GM23338 (cell line): ENCODE measurements at regions not wholly inside any gene's neighbourhood (a gene's known extent, or its start where the extent isn't known, plus 50 kb on each side); places are given as distances from the start of the nearest gene placed in this dataset.

ENCODE experiments used
- ATAC-seq: fragments of 200-7000 bp; cut with Tn5 transposase; 3 replicates; pipeline ENCODE4 v1.9.1; 2020
- DNase-seq: peaks from one replicate; pipeline ENCODE4 v3.0.0-alpha.2; 2015; ENCODE audit warnings: low spot score
- H2AFZ ChIP-seq: fragments of 200-600 bp; sonication (generic); 2 replicates; pipeline ENCODE4 v1.8.0; 2016; ENCODE audit warnings: antibody characterized with exemption, mild to moderate bottlenecking, moderate library complexity
- H3F3A ChIP-seq: fragments of 200-600 bp; sonication (generic); replicated peaks from 2 replicates; pipeline ENCODE4 v1.8.0; 2017; ENCODE audit warnings: antibody characterized with exemption, mixed run types, low read depth
- H3K27ac ChIP-seq: fragments of 200-600 bp; sonication (generic); 2 replicates; pipeline ENCODE4 v1.6.1; 2016; ENCODE audit warnings: low read depth
- H3K27me3 ChIP-seq: fragments of 200-600 bp; sonication (generic); 2 replicates; pipeline ENCODE4 v1.8.0; 2016; ENCODE audit warnings: mild to moderate bottlenecking, mixed run types, moderate library complexity; ENCODE audit not compliant: insufficient read depth
- H3K36me3 ChIP-seq: fragments of 200-600 bp; sonication (generic); 2 replicates; pipeline ENCODE4 v1.8.0; 2016; ENCODE audit warnings: mild to moderate bottlenecking; ENCODE audit not compliant: insufficient read depth
- H3K4me1 ChIP-seq: fragments of 200-600 bp; sonication (generic); 2 replicates; pipeline ENCODE4 v1.8.0; 2016; ENCODE audit warnings: mild to moderate bottlenecking, moderate library complexity; ENCODE audit not compliant: insufficient read depth
- H3K4me2 ChIP-seq: fragments of 200-600 bp; sonication (generic); 2 replicates; pipeline ENCODE4 v1.7.1; 2017; ENCODE audit warnings: mixed run types
- H3K4me3 ChIP-seq: fragments of 200-600 bp; sonication (generic); 2 replicates; pipeline ENCODE4 v1.6.1; 2016; ENCODE audit warnings: mixed run types
- H3K79me2 ChIP-seq: fragments of 200-600 bp; sonication (generic); replicated peaks from 2 replicates; pipeline ENCODE4 v1.8.0; 2017; ENCODE audit warnings: mild to moderate bottlenecking; ENCODE audit not compliant: insufficient read depth
- H3K9me2 ChIP-seq: fragments of 200-600 bp; sonication (generic); 2 replicates; pipeline ENCODE4 v1.8.0; 2017; ENCODE audit not compliant: insufficient read depth
- H4K20me1 ChIP-seq: fragments of 200-600 bp; sonication (generic); replicated peaks from 2 replicates; pipeline ENCODE4 v1.8.0; 2017; ENCODE audit warnings: mild to moderate bottlenecking; ENCODE audit not compliant: insufficient read depth
- H3K27ac Mint-ChIP-seq: 2 replicates; pipeline ENCODE4 v1.8.0; 2020; ENCODE audit warnings: inconsistent platforms, mild to moderate bottlenecking, moderate library complexity, mixed read lengths
- H3K27me3 Mint-ChIP-seq: 3 replicates; pipeline ENCODE4 v1.8.0; 2022; ENCODE audit warnings: low read depth, mild to moderate bottlenecking, moderate library complexity, mixed read lengths, inconsistent platforms; ENCODE audit not compliant: insufficient read depth, poor library complexity
- H3K36me3 Mint-ChIP-seq: 3 replicates; pipeline ENCODE4 v1.8.0; 2021; ENCODE audit warnings: low read depth, mild to moderate bottlenecking, inconsistent platforms, moderate library complexity, mixed read lengths
- H3K4me1 Mint-ChIP-seq: 3 replicates; pipeline ENCODE4 v1.8.0; 2020; ENCODE audit warnings: mild to moderate bottlenecking, inconsistent platforms, mixed read lengths
- H3K4me3 Mint-ChIP-seq: 3 replicates; pipeline ENCODE4 v1.8.0; 2021; ENCODE audit warnings: moderate library complexity, mild to moderate bottlenecking, inconsistent platforms, mixed read lengths
- H3K9me3 Mint-ChIP-seq: 3 replicates; pipeline ENCODE4 v1.8.0; 2020; ENCODE audit warnings: moderate library complexity, mild to moderate bottlenecking, inconsistent platforms, mixed read lengths
- CREB1 ChIP-seq: fragments of 250-450 bp; sonication (Bioruptor Pico); IDR thresholded peaks from 2 replicates; pipeline ENCODE4 v1.5.0; 2020; ENCODE audit warnings: low read depth, mild to moderate bottlenecking, moderate library complexity
- CTCF ChIP-seq, 2 experiments: fragments of 200-600 bp in 1 of 2; sonication (generic) in 1 of 2; conservative IDR thresholded peaks; 2 replicates each; pipeline versions ENCODE4 v1.5.1 to v1.6.1; 2016 to 2017; ENCODE audit warnings: antibody characterized with exemption in 2 of 2, low read depth in 2 of 2, mild to moderate bottlenecking in 2 of 2, moderate library complexity in 1 of 2
- ETS1 ChIP-seq: IDR thresholded peaks from 2 replicates; pipeline ENCODE4 v1.6.1; 2016; ENCODE audit warnings: antibody characterized with exemption
- EZH2 ChIP-seq: fragments of 200-600 bp; sonication (generic); IDR thresholded peaks from one replicate; pipeline ENCODE4 v1.8.0; 2017; ENCODE audit warnings: antibody characterized with exemption, mild to moderate bottlenecking, low read depth; ENCODE audit not compliant: unreplicated experiment
- EZH2phosphoT487 ChIP-seq: fragments of 200-600 bp; sonication (generic); IDR thresholded peaks from one replicate; pipeline ENCODE4 v1.8.1; 2018; ENCODE audit warnings: antibody characterized with exemption; ENCODE audit not compliant: unreplicated experiment
- JUNB ChIP-seq: IDR thresholded peaks from one replicate; pipeline ENCODE4 v1.6.1; 2016; ENCODE audit warnings: antibody characterized with exemption; ENCODE audit not compliant: unreplicated experiment
- NANOG ChIP-seq: IDR thresholded peaks from 2 replicates; pipeline ENCODE4 v1.6.1; 2016; ENCODE audit warnings: antibody characterized with exemption, borderline replicate concordance
- POLR2AphosphoS5 ChIP-seq: IDR thresholded peaks from 2 replicates; pipeline ENCODE4 v1.6.1; 2016; ENCODE audit warnings: antibody characterized with exemption, low read depth
- STAT1 ChIP-seq: IDR thresholded peaks from one replicate; pipeline ENCODE4 v1.6.1; 2016; ENCODE audit warnings: antibody characterized with exemption; ENCODE audit not compliant: unreplicated experiment
- ZNF114 ChIP-seq: fragments of 250-450 bp; sonication (Bioruptor Pico); IDR thresholded peaks from 2 replicates; pipeline ENCODE4 v1.5.0; 2020; ENCODE audit warnings: mild to moderate bottlenecking, moderate library complexity
- ZNF331 ChIP-seq: fragments of 250-450 bp; sonication (Bioruptor Pico); IDR thresholded peaks from 2 replicates; pipeline ENCODE4 v1.5.0; 2020; ENCODE audit warnings: low read depth, mild to moderate bottlenecking, moderate library complexity
- ZNF462 ChIP-seq: fragments of 250-450 bp; sonication (Bioruptor Pico); IDR thresholded peaks from 2 replicates; pipeline ENCODE4 v1.5.0; 2020; ENCODE audit warnings: mild to moderate bottlenecking, moderate library complexity
- TF ChIP-seq, protein P1 (sequence below): IDR thresholded peaks from one replicate; pipeline ENCODE4 v1.6.1; 2018; ENCODE audit warnings: antibody characterized with exemption; ENCODE audit not compliant: unreplicated experiment

DNA sequence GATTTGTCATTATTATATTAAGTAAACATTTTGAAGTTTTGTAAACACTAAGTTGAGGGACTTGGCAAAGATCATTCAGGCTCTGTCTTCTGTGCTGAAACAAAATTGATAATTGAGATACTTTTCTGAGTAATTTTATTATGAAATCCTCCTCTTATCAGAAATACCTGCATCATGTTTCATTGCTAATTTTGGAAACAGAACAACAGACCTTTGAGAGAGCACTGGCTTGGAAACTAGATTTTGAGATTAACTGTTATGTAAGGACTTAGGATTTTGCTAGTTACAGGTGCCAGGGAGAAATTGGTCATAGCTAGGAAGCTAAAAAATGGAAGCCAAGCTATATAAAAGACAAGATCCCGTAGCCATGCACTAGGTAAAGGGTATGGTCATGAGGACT is 201.7 kb upstream of the DCN start:
- H3K27ac ChIP-seq, result no peak overlapping the region
- no peaks in the 10 kb centered on the region for H3K79me2 ChIP-seq
- H3K27me3 ChIP-seq, result no peaks in the 10 kb centered on the region
- no peak overlapping the region for H3K27ac Mint-ChIP-seq
- peaks cover 16% of the 10 kb centered on the region for H3K4me1 ChIP-seq
- no peaks in the 10 kb centered on the region for H3K36me3 ChIP-seq
- H2AFZ ChIP-seq, result no peak overlapping the region
- H3K27me3 Mint-ChIP-seq, result no peaks in the 10 kb centered on the region
- no peaks in the 10 kb centered on the region for H3K9me3 Mint-ChIP-seq
- H3F3A ChIP-seq, result no peaks in the 10 kb centered on the region
- H3K4me1 Mint-ChIP-seq, result peaks cover 24% of the 10 kb centered on the region
- no peak for DNase-seq
- H3K4me3 ChIP-seq, result no peak overlapping the region
- H3K4me3 Mint-ChIP-seq, result no peak overlapping the region
- no peaks in the 10 kb centered on the region for H3K9me2 ChIP-seq
- no peak overlapping the region for H3K4me2 ChIP-seq
- no peak for TF ChIP-seq JUNB
- TF ChIP-seq ZNF331 (CRISPR knock-in tag), result no peak
- no peak for TF ChIP-seq ETS1
- no peak for TF ChIP-seq POLR2AphosphoS5
- TF ChIP-seq ZNF114 (CRISPR knock-in tag), result no peak
- no peak for TF ChIP-seq EZH2phosphoT487
- no peak for TF ChIP-seq NANOG
- no peak for TF ChIP-seq EZH2
- no peak for TF ChIP-seq CREB1 (CRISPR knock-in tag)
- no peak for TF ChIP-seq STAT1
- no peak for TF ChIP-seq ZNF462 (CRISPR knock-in tag)
- no peak for TF ChIP-seq CTCF (conservative IDR thresholded peaks at IDR 0.05; ENCODE audit: low read depth in 2 of 2)
- TF ChIP-seq, protein P1, sequence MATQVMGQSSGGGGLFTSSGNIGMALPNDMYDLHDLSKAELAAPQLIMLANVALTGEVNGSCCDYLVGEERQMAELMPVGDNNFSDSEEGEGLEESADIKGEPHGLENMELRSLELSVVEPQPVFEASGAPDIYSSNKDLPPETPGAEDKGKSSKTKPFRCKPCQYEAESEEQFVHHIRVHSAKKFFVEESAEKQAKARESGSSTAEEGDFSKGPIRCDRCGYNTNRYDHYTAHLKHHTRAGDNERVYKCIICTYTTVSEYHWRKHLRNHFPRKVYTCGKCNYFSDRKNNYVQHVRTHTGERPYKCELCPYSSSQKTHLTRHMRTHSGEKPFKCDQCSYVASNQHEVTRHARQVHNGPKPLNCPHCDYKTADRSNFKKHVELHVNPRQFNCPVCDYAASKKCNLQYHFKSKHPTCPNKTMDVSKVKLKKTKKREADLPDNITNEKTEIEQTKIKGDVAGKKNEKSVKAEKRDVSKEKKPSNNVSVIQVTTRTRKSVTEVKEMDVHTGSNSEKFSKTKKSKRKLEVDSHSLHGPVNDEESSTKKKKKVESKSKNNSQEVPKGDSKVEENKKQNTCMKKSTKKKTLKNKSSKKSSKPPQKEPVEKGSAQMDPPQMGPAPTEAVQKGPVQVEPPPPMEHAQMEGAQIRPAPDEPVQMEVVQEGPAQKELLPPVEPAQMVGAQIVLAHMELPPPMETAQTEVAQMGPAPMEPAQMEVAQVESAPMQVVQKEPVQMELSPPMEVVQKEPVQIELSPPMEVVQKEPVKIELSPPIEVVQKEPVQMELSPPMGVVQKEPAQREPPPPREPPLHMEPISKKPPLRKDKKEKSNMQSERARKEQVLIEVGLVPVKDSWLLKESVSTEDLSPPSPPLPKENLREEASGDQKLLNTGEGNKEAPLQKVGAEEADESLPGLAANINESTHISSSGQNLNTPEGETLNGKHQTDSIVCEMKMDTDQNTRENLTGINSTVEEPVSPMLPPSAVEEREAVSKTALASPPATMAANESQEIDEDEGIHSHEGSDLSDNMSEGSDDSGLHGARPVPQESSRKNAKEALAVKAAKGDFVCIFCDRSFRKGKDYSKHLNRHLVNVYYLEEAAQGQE, result no peak
- no peaks in the 10 kb centered on the region for H4K20me1 ChIP-seq
- H3K36me3 Mint-ChIP-seq, result no peaks in the 10 kb centered on the region
- no peak for ATAC-seq
